PC-9 (cell line): ENCODE measurements at regions not wholly inside any gene's neighbourhood (a gene's known extent, or its start where the extent isn't known, plus 50 kb on each side); places are given as distances from the start of the nearest gene placed in this dataset.

ENCODE experiments used
- EZH2 ChIP-seq: fragments of 200-600 bp; sonication (generic); IDR thresholded peaks from 2 replicates; pipeline ENCODE4 v1.8.0; 2017; ENCODE audit warnings: antibody characterized with exemption, low read depth
- TF ChIP-seq, protein P1 (sequence below): fragments of 200-600 bp; sonication (generic); conservative IDR thresholded peaks from 2 replicates; pipeline ENCODE4 v1.6.1; 2017; ENCODE audit warnings: mixed run types, antibody characterized with exemption, mild to moderate bottlenecking, moderate library complexity

DNA sequence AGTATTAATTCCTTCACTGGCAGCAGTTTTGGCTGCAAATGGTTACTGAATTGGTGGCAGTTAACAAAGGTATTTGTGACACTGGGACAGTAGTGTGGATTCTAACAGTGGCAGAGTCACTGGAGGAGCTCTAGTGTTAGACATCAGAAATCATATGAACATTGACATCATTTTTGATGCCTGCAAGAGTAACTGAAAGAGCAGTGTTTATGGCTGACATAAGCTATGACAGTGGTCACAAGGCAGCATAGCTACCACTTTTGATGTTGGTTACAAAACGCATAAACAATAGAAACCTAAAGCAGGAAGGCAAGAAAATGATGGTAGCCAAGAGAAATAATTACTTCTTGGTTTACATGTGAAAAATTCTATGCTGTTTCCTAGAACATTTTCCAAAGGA, 326.7 kb upstream of the MAN1A1 start:
- TF ChIP-seq, protein P1, sequence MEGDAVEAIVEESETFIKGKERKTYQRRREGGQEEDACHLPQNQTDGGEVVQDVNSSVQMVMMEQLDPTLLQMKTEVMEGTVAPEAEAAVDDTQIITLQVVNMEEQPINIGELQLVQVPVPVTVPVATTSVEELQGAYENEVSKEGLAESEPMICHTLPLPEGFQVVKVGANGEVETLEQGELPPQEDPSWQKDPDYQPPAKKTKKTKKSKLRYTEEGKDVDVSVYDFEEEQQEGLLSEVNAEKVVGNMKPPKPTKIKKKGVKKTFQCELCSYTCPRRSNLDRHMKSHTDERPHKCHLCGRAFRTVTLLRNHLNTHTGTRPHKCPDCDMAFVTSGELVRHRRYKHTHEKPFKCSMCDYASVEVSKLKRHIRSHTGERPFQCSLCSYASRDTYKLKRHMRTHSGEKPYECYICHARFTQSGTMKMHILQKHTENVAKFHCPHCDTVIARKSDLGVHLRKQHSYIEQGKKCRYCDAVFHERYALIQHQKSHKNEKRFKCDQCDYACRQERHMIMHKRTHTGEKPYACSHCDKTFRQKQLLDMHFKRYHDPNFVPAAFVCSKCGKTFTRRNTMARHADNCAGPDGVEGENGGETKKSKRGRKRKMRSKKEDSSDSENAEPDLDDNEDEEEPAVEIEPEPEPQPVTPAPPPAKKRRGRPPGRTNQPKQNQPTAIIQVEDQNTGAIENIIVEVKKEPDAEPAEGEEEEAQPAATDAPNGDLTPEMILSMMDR: no peak
- TF ChIP-seq EZH2: no peak
